LNCAP (cell line): ENCODE measurements at regions not wholly inside any gene's neighbourhood (a gene's known extent, or its start where the extent isn't known, plus 50 kb on each side); places are given as distances from the start of the nearest gene placed in this dataset.

ENCODE experiments used
- TF ChIP-seq, protein P1 (sequence below): fragments of 450-650 bp; IDR thresholded peaks from 2 replicates; pipeline ENCODE4 v1.5.1; 2017; ENCODE audit warnings: mild to moderate bottlenecking

DNA sequence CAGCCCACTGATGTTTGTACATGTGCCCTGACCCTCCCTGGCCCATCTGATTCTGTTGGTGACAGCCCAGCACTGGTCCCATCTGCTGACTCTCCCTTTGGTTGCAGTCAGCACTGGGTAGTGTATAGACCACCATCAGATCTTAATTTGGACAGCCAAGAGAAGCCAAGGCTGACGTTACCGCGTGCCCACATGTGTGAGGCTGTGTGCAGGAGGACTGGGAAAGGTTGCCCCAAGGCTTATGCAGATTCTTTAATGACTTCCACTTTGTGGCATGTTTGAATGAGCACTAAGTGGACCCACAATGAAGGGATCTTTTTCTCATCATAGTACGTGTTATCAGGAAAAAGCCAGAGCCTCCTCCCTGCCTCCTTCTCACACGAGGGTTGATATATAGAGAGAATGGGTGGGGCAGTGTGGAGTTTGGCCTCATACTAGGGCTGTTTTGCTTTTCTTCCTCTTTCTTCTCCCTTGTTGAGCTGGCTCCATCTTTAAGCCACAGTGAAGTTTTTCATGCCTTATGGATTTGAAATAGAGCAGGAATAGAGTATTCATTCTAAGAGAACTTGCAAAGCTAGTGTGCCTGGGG is 93.5 kb downstream of the NAV1 start:
- TF ChIP-seq, protein P1, sequence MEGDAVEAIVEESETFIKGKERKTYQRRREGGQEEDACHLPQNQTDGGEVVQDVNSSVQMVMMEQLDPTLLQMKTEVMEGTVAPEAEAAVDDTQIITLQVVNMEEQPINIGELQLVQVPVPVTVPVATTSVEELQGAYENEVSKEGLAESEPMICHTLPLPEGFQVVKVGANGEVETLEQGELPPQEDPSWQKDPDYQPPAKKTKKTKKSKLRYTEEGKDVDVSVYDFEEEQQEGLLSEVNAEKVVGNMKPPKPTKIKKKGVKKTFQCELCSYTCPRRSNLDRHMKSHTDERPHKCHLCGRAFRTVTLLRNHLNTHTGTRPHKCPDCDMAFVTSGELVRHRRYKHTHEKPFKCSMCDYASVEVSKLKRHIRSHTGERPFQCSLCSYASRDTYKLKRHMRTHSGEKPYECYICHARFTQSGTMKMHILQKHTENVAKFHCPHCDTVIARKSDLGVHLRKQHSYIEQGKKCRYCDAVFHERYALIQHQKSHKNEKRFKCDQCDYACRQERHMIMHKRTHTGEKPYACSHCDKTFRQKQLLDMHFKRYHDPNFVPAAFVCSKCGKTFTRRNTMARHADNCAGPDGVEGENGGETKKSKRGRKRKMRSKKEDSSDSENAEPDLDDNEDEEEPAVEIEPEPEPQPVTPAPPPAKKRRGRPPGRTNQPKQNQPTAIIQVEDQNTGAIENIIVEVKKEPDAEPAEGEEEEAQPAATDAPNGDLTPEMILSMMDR, result no peak

DNA sequence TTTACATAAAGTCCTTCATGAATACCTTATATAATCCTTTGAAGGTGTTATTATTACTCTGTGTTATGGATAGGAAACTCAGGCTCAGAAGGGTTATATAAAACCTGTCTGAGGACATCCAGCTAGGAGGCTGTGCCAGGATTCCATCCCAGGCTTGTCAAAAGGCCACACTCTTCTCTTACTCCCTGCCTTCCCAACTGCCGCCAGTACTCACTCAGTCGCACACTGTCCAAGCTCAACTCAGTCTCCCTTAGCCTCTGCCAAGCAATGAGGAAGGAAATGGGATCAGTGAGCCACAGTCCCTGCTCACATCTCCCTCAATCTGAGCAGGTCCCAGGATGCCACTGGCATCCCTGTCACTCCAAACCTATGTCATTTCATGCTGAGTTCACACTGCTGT is 94.4 kb downstream of the NAV1 start:
- TF ChIP-seq, protein P1, result no peak

DNA sequence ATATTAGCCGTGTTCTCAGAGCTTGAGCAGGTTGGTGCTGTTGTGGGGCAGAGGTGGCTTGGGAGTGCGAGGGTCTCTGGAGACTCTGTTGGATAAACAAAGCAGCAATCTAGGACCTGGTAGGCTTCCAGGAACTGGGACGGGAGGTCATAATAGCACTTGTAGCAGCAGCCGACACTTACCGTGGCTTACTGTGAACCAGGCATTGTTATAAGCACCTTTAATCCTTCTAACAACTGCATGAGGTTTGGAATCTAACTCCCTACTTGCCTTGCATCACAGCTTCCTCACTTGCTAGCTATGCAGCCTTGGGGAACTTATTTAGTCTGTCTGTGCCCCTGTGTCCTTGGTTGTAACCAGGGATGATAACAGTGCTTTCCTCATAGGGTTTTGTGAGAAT is 94.9 kb downstream of the NAV1 start:
- TF ChIP-seq, protein P1, result no peak

DNA sequence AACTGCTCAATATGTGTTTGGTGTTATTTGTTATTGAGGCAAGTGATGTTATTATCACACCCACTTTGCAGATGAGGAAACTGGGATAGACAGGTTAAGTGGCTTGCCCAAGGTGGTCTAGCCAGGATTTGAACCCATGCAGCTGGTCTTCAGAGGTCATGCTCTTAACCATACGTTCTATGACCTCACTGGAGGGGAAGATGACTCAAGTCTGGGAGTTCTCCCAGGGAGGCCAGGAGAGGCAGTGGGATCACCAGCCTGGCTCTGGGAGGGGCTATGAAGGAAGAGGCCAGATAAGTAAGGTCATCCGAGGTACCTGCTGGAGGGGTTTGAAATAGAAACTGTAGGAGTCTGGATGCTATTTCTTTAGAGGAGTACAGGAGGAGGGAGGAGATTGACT is 95.3 kb downstream of the NAV1 start:
- TF ChIP-seq, protein P1, result no peak

DNA sequence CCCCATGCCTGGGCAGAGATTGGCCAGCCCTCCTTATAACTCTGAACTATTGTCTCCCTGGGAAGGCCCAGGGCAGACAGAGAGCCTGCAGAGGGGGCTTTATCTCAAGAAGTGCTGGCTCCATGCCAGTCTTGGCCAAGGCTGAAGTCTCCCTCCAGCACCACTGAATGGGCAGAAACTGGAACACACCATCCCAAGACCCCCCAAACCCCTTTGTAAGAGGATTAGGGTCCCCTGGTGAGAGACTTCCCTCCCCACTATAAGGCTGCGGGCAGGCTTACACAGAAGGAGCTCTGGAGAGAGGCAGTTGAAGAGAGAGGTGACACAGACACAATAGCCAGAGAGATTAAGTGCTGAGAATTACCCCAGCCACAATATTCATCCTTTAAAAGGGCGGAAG is 97.2 kb downstream of the NAV1 start:
- TF ChIP-seq, protein P1, result no peak

DNA sequence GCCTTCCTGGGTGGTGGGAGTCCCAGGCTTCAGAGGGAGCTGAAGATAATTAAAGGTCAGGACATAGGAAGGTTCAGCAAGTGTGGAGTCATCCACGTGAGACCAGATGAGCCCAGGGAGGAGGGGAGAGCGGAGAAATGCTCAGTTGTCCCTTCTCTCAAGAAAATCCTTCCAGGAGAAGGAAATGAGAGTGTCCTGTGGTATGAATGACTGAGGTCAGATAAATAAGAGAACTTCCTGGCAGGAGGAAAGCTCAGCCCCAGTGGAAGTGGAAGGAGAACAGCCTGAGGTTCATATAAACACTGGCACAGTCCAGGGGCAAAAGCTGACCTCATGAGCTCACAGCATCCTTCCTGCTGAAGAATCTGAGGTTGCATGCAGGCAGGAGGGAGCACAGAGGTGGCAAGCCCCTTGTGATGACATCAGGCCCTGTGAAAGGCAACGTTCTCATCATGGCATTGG is 97.6 kb downstream of the NAV1 start:
- TF ChIP-seq, protein P1, result no peak

DNA sequence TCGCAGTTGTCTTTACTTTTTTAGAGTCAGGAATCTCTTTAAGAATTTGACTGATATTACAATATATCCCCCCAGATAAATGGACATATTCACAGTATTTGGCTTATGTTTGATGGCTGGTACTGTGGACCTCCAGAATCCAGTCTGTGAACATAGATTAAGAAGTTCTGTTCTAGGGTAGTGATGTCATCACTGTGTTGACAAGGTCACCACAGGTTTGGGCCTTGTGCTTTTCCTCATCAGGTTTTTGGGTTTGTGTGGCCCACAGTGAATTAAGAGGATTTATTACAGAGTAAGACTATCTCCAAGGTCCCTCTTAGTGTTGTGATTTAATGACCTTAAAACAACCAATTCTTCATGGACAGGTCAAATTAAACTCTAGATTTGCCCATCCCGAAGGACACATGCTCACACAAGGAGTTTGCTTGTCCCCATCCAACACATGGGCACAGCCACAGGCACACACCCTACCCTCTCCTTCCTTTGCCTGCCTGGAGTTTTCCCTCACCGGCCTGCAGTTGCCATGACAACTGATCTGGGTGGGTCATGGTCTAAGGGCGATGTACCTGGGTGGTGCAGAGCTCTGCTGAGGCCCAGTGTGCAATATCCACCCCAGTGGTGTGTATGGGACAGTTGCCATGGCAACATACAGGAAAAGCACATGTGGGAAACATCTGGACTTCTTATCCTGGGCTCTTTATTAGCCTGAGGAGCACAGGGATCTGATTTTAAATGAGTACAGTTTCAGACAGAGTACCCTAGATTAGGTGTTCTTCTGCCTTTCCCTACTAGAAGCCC is 98.6 kb downstream of the NAV1 start:
- TF ChIP-seq, protein P1, result no peak
